Astrocyte of the cerebellum (primary cell): ENCODE measurements at regions not wholly inside any gene's neighbourhood (a gene's known extent, or its start where the extent isn't known, plus 50 kb on each side); places are given as distances from the start of the nearest gene placed in this dataset.

Experiments used
- DNase-seq: peaks from one replicate; pipeline ENCODE4 v3.0.0-alpha.2; 2011; ENCODE audit warnings: low read depth
- H3K4me3 ChIP-seq: 2 replicates; pipeline ENCODE4 v1.5.1; 2011; ENCODE audit warnings: mild to moderate bottlenecking, low read depth, low read length, moderate library complexity
- in situ Hi-C: cut with HindIII; loops from 2 replicates; pipeline ENCODE4 v1.10.0; 2017; ENCODE audit warnings: low sequenced_read_pairs
- TF ChIP-seq, protein P1 (sequence below): IDR thresholded peaks from 2 replicates; pipeline ENCODE4 v1.5.1; 2012; ENCODE audit warnings: low read length, low read depth, moderate library complexity, mild to moderate bottlenecking; ENCODE audit errors: missing control alignments

DNA sequence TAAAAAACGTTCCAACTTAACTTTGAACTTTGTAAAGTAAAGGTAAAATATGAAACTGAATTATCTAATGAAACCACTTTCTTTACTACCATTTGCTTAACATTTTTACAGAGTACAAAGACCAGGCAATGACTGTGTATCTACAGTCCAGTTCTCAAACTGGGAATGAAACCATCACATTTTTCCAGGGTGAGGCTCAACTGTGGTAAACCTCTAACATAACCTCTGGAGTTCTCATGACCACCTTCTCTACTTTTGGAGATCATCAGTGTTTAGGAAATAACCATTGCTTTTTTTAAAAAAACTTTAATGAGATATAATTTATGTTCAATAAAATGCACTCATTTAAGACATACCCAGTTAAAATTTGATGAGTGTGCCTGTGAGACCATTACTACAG, 223.5 kb downstream of the RNF152 start:
- H3K4me3 ChIP-seq, result no peak overlapping the region
- DNase-seq, result peak; percentile 31
- TF ChIP-seq, protein P1, sequence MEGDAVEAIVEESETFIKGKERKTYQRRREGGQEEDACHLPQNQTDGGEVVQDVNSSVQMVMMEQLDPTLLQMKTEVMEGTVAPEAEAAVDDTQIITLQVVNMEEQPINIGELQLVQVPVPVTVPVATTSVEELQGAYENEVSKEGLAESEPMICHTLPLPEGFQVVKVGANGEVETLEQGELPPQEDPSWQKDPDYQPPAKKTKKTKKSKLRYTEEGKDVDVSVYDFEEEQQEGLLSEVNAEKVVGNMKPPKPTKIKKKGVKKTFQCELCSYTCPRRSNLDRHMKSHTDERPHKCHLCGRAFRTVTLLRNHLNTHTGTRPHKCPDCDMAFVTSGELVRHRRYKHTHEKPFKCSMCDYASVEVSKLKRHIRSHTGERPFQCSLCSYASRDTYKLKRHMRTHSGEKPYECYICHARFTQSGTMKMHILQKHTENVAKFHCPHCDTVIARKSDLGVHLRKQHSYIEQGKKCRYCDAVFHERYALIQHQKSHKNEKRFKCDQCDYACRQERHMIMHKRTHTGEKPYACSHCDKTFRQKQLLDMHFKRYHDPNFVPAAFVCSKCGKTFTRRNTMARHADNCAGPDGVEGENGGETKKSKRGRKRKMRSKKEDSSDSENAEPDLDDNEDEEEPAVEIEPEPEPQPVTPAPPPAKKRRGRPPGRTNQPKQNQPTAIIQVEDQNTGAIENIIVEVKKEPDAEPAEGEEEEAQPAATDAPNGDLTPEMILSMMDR, result no peak
- in situ Hi-C loops, result no loop called here

DNA sequence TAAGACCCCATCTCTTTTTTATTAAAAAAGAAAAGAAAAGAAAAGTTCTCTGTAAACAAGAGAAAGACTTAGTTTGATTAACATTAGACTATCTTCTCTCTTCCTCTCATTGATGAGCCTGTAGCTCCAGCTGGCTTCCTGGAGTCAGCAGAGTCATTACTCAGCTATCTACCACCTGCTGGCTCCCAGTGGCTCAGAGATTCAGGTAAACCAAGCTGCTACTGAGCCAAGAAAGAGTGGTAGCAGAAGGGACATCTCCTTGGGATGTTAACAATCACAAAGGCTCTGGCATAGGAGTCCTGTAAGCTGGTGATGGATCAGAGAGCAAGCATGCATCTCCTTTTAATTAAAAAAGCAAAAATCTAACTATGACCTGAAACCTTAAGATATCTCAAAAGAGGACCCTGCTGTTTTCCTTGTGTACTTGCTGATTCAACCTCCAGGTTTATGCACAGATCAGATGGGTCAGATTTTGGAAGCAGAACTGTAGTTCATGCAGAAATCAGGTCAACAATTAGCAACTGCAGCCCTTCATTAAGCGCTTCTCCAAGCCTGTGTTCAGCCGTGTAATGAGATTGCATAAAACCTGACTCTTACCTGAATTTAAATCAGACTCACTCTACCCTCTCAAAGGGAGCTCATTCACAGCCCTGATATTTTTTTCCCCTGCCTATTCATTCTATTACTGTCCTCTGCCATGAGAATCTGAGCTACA, 225.8 kb downstream of the RNF152 start:
- DNase-seq, result no peak
- in situ Hi-C loops, result no loop called here
- H3K4me3 ChIP-seq, result no peak overlapping the region
- TF ChIP-seq, protein P1, result no peak

DNA sequence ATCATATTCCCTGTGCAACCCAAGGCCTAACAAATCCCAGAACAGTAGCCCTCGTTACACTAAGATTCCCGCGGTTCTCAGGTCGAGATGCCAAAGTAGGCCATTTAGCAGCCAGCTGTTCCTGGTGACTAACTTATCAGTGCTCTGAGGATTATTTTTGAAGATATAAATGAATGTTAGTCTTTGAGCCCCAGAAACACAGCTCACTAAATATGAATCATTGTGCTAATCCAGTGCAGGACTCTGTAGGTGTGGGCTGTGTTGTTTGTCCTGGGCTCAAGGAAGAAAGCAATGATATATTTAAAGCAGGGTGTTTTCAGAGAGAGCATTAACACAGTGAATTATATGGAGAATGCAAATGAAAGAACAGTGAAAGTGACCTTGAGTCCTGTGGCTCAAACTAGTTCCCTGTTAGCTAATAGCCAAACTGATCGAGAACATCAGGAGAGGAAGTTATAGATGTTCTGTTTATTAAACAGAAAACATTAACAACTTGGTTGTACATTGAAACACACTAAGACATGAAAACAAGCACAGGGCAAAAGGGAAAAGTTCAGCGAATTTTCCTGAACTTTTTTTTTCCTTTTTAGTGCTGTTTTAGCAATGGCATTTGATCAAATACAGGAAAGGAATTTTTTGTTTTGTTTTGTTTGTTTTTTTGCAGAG, 228.3 kb downstream of the RNF152 start:
- no peak overlapping the region for H3K4me3 ChIP-seq
- TF ChIP-seq, protein P1, result no peak
- in situ Hi-C loops, result no loop called here
- DNase-seq, result no peak

DNA sequence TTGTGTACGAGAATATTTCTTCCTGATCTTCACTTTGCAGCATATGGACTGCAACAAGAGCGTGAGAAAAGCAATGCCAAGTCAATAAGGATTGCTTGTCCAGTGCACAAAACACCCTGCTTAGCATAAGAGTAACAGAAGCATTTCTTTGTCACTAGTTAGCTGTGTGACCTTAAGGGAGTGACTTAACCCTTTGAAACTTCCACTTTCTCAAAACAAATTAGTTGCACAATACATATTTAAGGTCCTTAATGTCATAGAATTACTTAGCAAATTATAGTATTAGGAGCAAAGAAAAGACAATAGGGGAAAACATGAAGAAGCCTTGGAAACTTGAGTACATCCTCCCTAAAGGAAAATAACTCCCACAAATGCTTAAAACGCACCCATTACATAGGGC, 230.1 kb downstream of the RNF152 start:
- TF ChIP-seq, protein P1, result no peak
- in situ Hi-C loops, result no loop called here
- no peak overlapping the region for H3K4me3 ChIP-seq
- DNase-seq, result no peak

DNA sequence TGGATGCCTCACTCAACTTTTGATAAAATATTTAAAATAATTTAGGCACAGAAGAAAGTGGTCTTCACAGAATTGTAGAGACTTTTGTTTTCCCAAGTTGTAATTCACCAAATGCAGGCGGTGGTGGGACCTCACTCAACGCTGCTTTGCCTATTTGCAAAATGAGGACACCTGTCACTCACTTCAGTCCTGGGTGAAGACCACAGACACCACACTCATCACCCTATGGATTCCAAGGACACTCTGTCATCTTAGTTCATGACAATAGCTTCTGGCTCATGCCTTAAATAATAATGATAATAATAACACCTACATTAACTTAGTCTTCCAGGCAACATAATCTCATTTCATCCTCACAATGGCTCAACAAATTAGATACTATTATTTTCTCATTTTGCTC, 234.4 kb downstream of the RNF152 start:
- H3K4me3 ChIP-seq, result no peak overlapping the region
- DNase-seq, result no peak
- in situ Hi-C loops, result no loop called here
- TF ChIP-seq, protein P1, result no peak

DNA sequence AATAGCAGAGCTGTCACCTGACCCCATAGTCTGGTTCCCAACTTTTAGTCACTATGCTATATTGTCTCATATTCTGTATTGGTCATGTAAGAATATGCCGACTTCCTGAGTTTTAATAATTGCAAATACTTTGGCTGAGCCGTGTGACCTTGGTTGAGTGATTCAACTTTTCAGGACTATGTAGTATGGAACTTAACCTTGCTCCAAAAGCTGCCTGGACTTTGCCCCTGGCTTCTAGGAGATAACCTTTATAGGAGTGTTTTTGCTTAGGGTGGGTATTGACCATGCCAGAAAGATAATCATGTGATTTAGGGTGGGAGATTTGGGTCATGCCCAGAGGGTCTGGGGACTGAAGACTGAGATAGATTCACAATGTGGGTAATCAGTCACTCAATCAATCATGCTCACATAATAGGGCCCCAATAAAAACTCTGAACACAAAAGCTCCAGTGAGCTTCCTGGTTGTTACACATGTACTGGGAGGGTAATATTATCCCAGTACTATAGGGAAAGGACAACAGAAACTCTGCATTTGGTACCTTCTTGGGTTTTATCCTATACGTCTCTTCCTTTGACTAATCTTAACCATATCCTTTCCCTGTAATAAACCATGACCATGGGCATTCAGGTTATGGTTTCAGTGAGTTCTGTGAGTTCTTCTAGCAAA, 235.6 kb downstream of the RNF152 start:
- TF ChIP-seq, protein P1, result no peak
- in situ Hi-C loops, result no loop called here
- no peak overlapping the region for H3K4me3 ChIP-seq
- DNase-seq, result no peak
